SK-N-MC (cell line): ENCODE measurements at regions not wholly inside any gene's neighbourhood (a gene's known extent, or its start where the extent isn't known, plus 50 kb on each side); places are given as distances from the start of the nearest gene placed in this dataset.

Source experiments
- DNase-seq: peaks from one replicate; pipeline ENCODE4 v3.0.0-alpha.2; 2011; ENCODE audit warnings: low read depth, low spot score
- H3K27ac ChIP-seq: fragments of 200-600 bp; sonication (generic); 2 replicates; pipeline ENCODE4 v1.5.1; 2016; ENCODE audit warnings: mixed run types
- H3K36me3 ChIP-seq: fragments of 200-600 bp; sonication (generic); 2 replicates; pipeline ENCODE4 v1.6.1; 2017; ENCODE audit warnings: antibody characterized with exemption, low read length, mixed read lengths; ENCODE audit not compliant: insufficient read depth
- H3K4me3 ChIP-seq: fragments of 200-600 bp; sonication (generic); 2 replicates; pipeline ENCODE4 v1.5.1; 2016
- H3K9ac ChIP-seq: fragments of 200-600 bp; sonication (generic); 2 replicates; pipeline ENCODE4 v1.8.0; 2017; ENCODE audit warnings: mixed run types, mixed read lengths; ENCODE audit not compliant: insufficient read length
- H3K9me3 ChIP-seq: fragments of 200-600 bp; sonication (generic); 2 replicates; pipeline ENCODE4 v1.6.1; 2017; ENCODE audit warnings: low read depth, mild to moderate bottlenecking, antibody characterized with exemption, low read length, moderate library complexity, mixed read lengths
- EZH2 ChIP-seq: fragments of 200-600 bp; sonication (generic); IDR thresholded peaks from one replicate; pipeline ENCODE4 v1.6.1; 2017; ENCODE audit warnings: antibody characterized with exemption
- FOXP2 ChIP-seq: optimal IDR thresholded peaks from 2 replicates; pipeline ENCODE3; 2011; ENCODE audit warnings: mild to moderate bottlenecking, moderate library complexity; ENCODE audit not compliant: insufficient read depth; ENCODE audit errors: extremely low read length, control extremely low read depth
- POLR2AphosphoS5 ChIP-seq: IDR thresholded peaks from 2 replicates; pipeline ENCODE4 v1.6.1; 2012; ENCODE audit warnings: mild to moderate bottlenecking, low read depth, low read length, borderline replicate concordance

DNA sequence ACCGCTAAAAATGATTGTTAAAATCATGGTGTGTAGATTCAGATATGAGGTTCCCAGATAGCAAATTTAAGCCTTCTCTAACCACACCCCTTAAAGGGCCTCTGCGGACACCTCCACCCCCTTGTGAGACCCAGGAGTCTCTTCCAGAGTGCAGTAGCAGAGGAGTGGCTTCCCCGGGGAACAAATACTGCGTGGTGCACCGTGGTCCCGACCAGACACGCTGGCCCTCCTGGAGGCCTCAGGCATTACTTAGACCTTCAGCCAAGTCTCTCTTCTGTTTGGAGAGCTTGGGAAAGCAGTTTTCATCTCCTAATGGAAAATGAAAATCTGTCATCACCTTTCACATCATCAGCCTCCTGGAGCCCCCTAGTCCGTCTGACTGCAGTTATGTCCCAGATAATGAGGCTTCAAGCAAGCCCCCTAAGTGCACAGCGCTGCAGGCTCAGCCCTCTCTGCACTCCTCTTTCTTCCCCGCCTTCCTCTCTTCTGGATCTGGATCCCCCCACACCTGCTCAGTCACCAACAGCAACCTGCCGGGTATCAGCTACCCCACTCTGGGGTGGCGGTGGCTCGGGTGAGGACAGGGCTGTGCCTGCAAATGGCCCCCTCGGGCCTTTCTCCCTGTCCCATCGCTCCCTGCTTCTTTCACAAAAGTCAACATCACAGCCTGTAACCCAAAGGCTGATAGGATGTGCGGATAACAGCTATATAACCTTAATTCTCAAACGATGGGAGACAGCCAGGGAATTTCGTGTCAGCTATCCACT, 58.8 kb upstream of the TAGAP start:
- Histone ChIP-seq H3K4me3 (no peak overlapping the region), H3K9me3 (no peaks in the 10 kb centered on the region), H3K27ac (no peak overlapping the region), H3K9ac (no peak overlapping the region), H3K36me3 (no peaks in the 10 kb centered on the region)
- TF ChIP-seq FOXP2 (no peak), EZH2 (no peak), POLR2AphosphoS5 (no peak)
- DNase-seq = no peak

DNA sequence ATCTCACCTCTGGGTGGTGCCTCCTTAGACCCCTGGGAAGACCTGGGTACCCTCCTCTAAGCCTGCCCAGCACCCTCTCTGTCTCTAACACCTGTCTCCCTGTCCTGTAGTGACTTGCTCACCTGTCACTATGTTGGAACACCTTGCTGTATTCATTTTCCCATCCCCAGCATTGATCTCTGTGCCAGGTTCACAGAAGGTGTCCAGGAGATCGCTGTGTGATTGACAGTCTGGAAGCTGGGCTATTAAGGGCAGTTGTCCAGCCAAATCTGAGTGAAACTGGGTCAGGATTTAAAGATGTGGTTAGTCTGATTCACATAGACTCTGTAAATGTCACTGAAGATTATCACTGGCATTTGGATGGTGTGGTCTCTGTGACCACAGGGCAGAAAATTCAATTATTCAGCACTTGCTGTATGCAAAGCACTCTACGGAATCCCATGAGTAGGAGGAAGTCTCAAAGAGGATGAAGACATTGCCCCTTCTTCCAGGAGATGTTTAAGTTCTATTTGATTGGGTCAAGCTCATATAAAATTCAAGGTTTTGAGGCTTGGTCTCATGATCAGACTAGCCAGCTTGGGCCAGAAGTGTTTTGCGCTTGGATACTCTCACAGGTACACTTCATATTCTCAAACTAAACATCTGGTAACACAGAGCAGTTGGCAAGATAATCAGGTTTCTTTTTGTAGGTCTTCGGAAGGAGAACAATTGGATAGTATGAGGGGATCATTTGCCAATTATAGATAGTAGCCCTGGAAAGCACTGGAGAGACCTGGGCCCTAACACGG, 57.8 kb upstream of the TAGAP start:
- H3K4me3 ChIP-seq = no peak overlapping the region
- H3K9me3 ChIP-seq = no peaks in the 10 kb centered on the region
- no peak overlapping the region for H3K9ac ChIP-seq
- no peaks in the 10 kb centered on the region for H3K36me3 ChIP-seq
- no peak for DNase-seq
- H3K27ac ChIP-seq = no peak overlapping the region
- TF ChIP-seq FOXP2 (no peak), EZH2 (no peak), POLR2AphosphoS5 (no peak)

DNA sequence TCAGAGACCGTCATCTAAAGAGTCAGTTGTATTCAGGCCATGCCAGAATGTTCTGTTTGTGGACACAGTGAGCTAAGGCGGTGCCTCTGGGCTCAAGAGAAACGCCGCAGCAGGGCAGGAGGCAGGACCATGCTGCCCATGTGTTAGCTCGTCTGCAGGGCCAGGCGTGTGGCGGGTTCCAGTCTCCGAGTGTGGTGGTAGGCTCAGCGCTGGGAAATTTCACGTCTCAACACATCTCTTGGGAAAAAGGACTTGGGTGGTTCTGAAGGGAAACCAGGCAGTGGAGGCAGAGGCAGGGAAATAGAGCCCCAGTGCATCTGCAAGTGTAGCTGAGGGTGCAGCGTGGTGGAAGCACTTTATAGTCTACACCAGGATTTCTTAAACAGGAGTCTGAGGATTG, 56.9 kb upstream of the TAGAP start:
- Histone ChIP-seq H3K27ac (no peak overlapping the region), H3K9ac (no peak overlapping the region), H3K36me3 (no peaks in the 10 kb centered on the region), H3K4me3 (no peak overlapping the region), H3K9me3 (no peaks in the 10 kb centered on the region)
- TF ChIP-seq EZH2 (no peak), POLR2AphosphoS5 (no peak), FOXP2 (no peak)
- no peak for DNase-seq

DNA sequence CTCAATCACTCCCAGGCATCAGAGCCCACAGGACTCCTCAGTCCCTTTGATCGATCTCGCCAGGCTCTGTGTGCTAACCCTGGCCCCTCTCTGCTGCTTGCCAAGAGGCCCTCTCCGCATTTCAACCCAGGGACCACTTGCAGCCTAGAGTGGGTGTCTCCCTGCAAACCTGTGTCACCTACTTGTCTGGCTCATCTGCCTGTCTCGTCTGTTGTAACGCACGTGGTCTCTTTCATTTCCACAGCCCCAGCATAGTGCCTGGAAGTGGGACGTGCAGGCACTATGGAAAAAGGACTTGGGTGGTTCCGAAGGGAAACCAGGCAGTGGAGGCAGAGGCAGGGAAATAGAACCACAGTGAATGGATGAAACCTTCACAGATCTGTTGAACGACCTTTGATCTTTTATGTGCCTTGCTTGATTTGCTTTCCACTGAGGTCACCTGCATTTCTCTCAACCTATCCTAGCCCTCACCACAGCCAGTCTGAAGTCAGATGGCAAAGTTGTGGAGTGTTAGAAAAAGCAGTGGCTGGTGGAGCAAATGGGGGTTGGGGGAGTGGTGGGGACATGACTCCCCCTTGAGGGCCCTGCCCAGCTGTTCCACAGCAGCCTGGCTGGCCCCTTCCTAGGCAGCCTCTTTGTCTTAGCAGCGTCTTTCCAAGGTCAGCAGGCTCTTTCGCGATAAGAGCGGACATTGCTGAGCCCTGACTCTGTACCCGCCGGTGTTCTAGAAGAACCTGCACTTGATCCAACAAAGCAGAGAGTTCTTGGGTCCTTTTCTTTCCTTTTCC, 55.8 kb upstream of the TAGAP start:
- TF ChIP-seq POLR2AphosphoS5 (no peak), FOXP2 (no peak), EZH2 (no peak)
- DNase-seq = no peak

DNA sequence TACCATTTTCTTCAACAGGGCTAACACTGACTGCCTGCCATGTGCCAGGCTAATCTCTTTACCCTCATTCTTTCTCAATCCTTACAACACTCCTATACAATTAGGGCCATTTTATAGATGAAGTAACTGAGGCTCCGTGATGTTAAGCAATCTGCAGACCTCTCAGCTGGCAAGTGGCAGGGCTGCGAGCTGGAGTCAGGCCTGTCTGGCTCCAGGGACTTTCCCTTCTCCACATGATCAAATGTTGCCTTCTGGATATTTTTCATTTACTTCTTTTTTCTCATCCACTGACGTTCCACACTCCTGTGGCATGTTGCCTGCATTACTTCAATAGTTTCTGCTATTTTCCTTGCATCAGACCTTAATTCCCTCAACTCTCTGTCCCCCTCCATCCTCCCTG, 55.2 kb upstream of the TAGAP start:
- TF ChIP-seq FOXP2 (no peak), POLR2AphosphoS5 (no peak), EZH2 (no peak)
- H3K9me3 ChIP-seq = no peaks in the 10 kb centered on the region
- no peak overlapping the region for H3K9ac ChIP-seq
- H3K36me3 ChIP-seq = no peaks in the 10 kb centered on the region
- DNase-seq = no peak
- H3K27ac ChIP-seq = no peak overlapping the region
- no peak overlapping the region for H3K4me3 ChIP-seq

More for the DNA sequence above, 55.8 kb upstream of the TAGAP start:
- no peak overlapping the region for H3K9ac ChIP-seq
- no peaks in the 10 kb centered on the region for H3K36me3 ChIP-seq
- H3K9me3 ChIP-seq = no peaks in the 10 kb centered on the region
- H3K27ac ChIP-seq = no peak overlapping the region
- H3K4me3 ChIP-seq = no peak overlapping the region

DNA sequence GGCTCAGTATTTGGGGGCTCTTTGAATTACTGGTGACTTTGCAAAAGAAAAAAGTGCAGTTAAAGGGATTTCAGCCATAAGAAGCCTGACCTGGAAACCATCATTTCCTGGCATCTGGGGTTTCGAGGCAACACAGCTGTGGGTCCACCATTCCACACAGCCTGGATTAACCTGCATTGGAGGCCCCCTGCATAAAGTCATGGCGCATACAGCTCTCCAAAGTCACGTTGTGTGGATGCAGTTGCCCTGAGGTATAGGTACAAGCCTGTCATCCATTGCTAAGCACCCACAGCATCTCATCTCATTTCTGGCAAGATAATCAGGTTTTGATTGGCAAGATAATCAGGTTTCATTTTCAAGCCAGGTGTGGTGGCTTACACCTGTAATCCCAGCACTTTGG, 54.5 kb upstream of the TAGAP start:
- no peaks in the 10 kb centered on the region for H3K36me3 ChIP-seq
- TF ChIP-seq FOXP2 = no peak
- no peak for TF ChIP-seq EZH2
- TF ChIP-seq POLR2AphosphoS5 = no peak
- H3K27ac ChIP-seq = no peak overlapping the region
- DNase-seq = no peak
- H3K9me3 ChIP-seq = no peaks in the 10 kb centered on the region
- H3K9ac ChIP-seq = no peak overlapping the region
- H3K4me3 ChIP-seq = no peak overlapping the region

DNA sequence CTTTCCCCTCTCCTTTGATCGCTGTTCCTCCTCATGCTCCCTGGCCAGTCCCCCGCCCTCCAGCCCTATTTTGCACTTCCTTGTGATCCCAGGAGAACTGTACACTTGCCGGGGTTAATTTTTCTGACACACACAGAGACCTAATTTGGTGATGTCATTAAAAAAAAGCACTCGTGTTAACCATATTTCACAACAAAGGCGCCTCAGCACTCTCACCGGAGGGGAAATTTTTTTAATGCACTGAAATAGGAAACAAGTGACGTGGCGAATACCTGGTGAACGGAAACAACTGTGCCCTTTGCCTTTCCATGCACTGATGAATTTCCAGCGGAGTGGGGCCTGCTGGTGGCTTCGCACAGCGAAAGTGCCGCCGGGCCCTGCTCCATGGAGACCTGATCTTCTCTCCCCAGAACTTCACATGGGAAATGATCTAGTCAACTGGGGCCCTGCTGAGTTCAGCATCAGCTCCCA, 53.9 kb upstream of the TAGAP start:
- Histone ChIP-seq H3K36me3 (no peaks in the 10 kb centered on the region), H3K27ac (no peak overlapping the region), H3K9me3 (no peaks in the 10 kb centered on the region), H3K9ac (no peak overlapping the region), H3K4me3 (no peak overlapping the region)
- no peak for DNase-seq
- TF ChIP-seq FOXP2 = no peak
- no peak for TF ChIP-seq POLR2AphosphoS5
- TF ChIP-seq EZH2 = no peak

DNA sequence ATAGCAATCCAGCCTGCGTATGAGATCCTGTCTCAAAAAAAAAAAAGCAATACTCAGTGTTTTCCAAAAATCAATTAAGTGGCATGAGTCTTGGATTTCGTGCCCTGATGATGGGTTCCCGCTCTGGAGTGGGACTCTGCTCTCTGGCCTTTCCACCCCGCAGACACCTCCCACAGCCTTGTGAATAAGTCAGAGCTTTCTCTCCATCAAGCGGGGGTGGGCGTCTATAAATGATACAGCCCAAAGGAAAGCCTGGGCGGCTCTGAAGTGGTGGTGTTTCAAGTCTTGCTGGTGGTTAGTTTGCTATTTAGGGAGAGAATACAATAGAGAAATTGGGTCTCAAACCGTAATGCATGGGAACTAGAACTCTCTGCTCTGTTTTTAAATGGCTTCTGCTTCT, 52.5 kb upstream of the TAGAP start:
- H3K9me3 ChIP-seq = no peaks in the 10 kb centered on the region
- no peak for DNase-seq
- no peak overlapping the region for H3K27ac ChIP-seq
- H3K4me3 ChIP-seq = no peak overlapping the region
- H3K9ac ChIP-seq = no peak overlapping the region
- no peak for TF ChIP-seq FOXP2
- TF ChIP-seq EZH2 = no peak
- no peak for TF ChIP-seq POLR2AphosphoS5
- no peaks in the 10 kb centered on the region for H3K36me3 ChIP-seq

DNA sequence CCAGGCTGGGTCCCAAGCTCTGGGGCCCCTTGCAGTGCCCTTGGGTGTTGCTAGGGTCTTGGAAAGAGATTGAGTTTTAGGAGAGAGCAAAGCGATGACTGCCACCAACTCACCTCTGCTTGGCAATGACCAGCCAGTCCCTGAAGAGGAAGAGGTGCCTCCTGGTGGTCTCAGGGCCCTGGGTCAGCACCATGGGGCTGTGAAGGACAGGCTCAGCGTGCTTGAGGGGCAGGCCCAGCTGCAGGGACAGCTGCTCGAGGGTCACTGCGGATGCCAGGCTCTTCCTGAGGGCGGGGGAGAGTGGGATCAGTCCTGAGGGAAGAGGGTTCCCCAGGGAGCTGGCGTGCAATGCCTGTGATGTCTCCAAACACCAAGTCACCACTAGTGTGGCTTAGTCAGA, 50.8 kb upstream of the TAGAP start:
- Histone ChIP-seq H3K27ac (no peak overlapping the region), H3K9ac (no peak overlapping the region), H3K9me3 (no peaks in the 10 kb centered on the region), H3K4me3 (no peak overlapping the region), H3K36me3 (no peaks in the 10 kb centered on the region)
- no peak for DNase-seq
- TF ChIP-seq FOXP2 (no peak), POLR2AphosphoS5 (no peak), EZH2 (no peak)
